Smooth muscle cell (in vitro differentiated cells): ENCODE measurements at regions not wholly inside any gene's neighbourhood (a gene's known extent, or its start where the extent isn't known, plus 50 kb on each side); places are given as distances from the start of the nearest gene placed in this dataset.

Source experiments
- DNase-seq: peaks from one replicate; lab custom pipeline; 2025; ENCODE audit not compliant: unreplicated experiment; lab: John Stamatoyannopoulos, UW
- H2AFZ ChIP-seq: fragments of 200-600 bp; sonication (generic); 2 replicates; pipeline ENCODE4 v1.6.0; 2016; ENCODE audit warnings: antibody characterized with exemption, low read depth, mild to moderate bottlenecking
- H3F3A ChIP-seq: fragments of 200-600 bp; sonication (generic); 2 replicates; pipeline ENCODE4 v1.6.0; 2017; ENCODE audit warnings: antibody characterized with exemption, low read depth
- H3K27ac ChIP-seq: fragments of 200-600 bp; sonication (generic); 2 replicates; pipeline ENCODE4 v1.5.1; 2016; ENCODE audit warnings: low read depth, mild to moderate bottlenecking
- H3K27me3 ChIP-seq: fragments of 200-600 bp; sonication (generic); 2 replicates; pipeline ENCODE4 v1.6.1; 2016; ENCODE audit warnings: low read depth, mild to moderate bottlenecking
- H3K36me3 ChIP-seq: fragments of 200-600 bp; sonication (generic); 2 replicates; pipeline ENCODE4 v1.5.1; 2016; ENCODE audit warnings: low read depth
- H3K4me1 ChIP-seq: fragments of 200-600 bp; sonication (generic); 2 replicates; pipeline ENCODE4 v1.5.1; 2016; ENCODE audit warnings: low read depth
- H3K4me2 ChIP-seq: fragments of 200-600 bp; sonication (generic); 2 replicates; pipeline ENCODE4 v1.6.0; 2016; ENCODE audit warnings: mild to moderate bottlenecking
- H3K4me3 ChIP-seq: fragments of 200-600 bp; sonication (generic); 2 replicates; pipeline ENCODE4 v1.5.1; 2016; ENCODE audit warnings: mild to moderate bottlenecking
- H3K79me2 ChIP-seq: fragments of 200-600 bp; sonication (generic); 2 replicates; pipeline ENCODE4 v1.6.0; 2016; ENCODE audit warnings: low read depth, mild to moderate bottlenecking
- H3K9ac ChIP-seq: fragments of 200-600 bp; sonication (generic); 2 replicates; pipeline ENCODE4 v1.6.0; 2016; ENCODE audit warnings: low read depth
- H3K9me3 ChIP-seq: fragments of 200-600 bp; sonication (generic); replicated peaks from 2 replicates; pipeline ENCODE4 v1.5.1; 2016; ENCODE audit warnings: low read depth
- H4K20me1 ChIP-seq: fragments of 200-600 bp; sonication (generic); 2 replicates; pipeline ENCODE4 v1.6.0; 2016; ENCODE audit warnings: low read depth
- CTCF ChIP-seq: fragments of 200-600 bp; sonication (generic); IDR thresholded peaks from 2 replicates; pipeline ENCODE4 v1.5.1; 2017; ENCODE audit warnings: borderline replicate concordance, mild to moderate bottlenecking, antibody characterized with exemption; ENCODE audit not compliant: insufficient read depth, poor library complexity, severe bottlenecking
- WGBS: methylation state at CpG from one replicate; pipeline ENCODE4 v1.1.7; 2016; ENCODE audit warnings: low lambda C conversion rate; 5-methylcytosine and 5-hydroxymethylcytosine counted together

GRCh38 chr4:4780729-4781244, 78.7 kb upstream of the MSX1 start:
- Histone ChIP-seq H3K4me3 (no peak overlapping the region), H3K36me3 (no peaks in the 10 kb centered on the region), H3K27me3 (no peaks in the 10 kb centered on the region), H3F3A (peaks cover 10% of the 10 kb centered on the region), H3K9me3 (no peaks in the 10 kb centered on the region), H4K20me1 (no peaks in the 10 kb centered on the region), H3K9ac (no peak overlapping the region), H2AFZ (no peak overlapping the region), H3K27ac (peak overlapping the region; percentile 73), H3K4me1 (peaks cover 3% of the 10 kb centered on the region), H3K4me2 (peak overlapping the region; percentile 13), H3K79me2 (no peaks in the 10 kb centered on the region)
- DNase-seq = no peak
- 44% methylated on average over 6 of the region's 6 CpGs for WGBS
- TF ChIP-seq CTCF = no peak

DNA sequence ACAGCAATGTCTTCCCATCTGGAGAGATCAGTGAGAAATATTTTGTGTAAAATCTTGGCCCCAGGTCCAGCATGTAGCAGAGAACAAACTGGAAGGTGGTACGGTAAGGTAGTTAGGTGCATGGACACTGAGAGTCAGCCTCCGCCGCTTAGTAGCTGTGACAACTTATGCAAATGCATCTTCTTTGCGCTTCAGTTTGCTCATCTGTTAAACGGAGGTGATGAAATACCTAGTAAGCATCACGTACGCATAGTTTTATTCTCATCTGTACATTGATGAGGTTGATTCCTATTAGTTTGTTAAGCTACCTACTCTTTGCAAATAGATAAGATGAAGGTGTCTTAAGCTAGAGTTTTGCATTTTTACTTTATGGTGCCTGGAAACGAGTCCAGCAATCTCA, 80.0 kb upstream of the MSX1 start:
- Histone ChIP-seq H3K79me2 (no peaks in the 10 kb centered on the region), H3K4me1 (peaks cover 3% of the 10 kb centered on the region), H3K4me2 (no peak overlapping the region), H3K9me3 (no peaks in the 10 kb centered on the region), H2AFZ (no peak overlapping the region), H4K20me1 (no peaks in the 10 kb centered on the region), H3K9ac (no peak overlapping the region), H3K27me3 (no peaks in the 10 kb centered on the region), H3F3A (peaks cover 10% of the 10 kb centered on the region), H3K4me3 (no peak overlapping the region), H3K36me3 (no peaks in the 10 kb centered on the region), H3K27ac (no peak overlapping the region)
- DNase-seq = no peak
- WGBS = 89% methylated on average over 8 of the region's 8 CpGs
- no peak for TF ChIP-seq CTCF

GRCh38 chr4:4779054-4779453, 80.4 kb upstream of the MSX1 start:
- no peak overlapping the region for H3K9ac ChIP-seq
- H3K27me3 ChIP-seq = no peaks in the 10 kb centered on the region

More at GRCh38 chr4:4779054-4779453, 80.4 kb upstream of the MSX1 start:
- Histone ChIP-seq H3K27ac (no peak overlapping the region), H3K36me3 (no peaks in the 10 kb centered on the region), H3K4me1 (peaks cover 3% of the 10 kb centered on the region), H3F3A (peaks cover 10% of the 10 kb centered on the region), H3K79me2 (no peaks in the 10 kb centered on the region), H3K4me2 (no peak overlapping the region), H3K4me3 (no peak overlapping the region), H3K9me3 (no peaks in the 10 kb centered on the region), H2AFZ (no peak overlapping the region), H4K20me1 (no peaks in the 10 kb centered on the region)
- WGBS = 43% methylated on average over 2 of the region's 2 CpGs
- no peak for DNase-seq
- TF ChIP-seq CTCF = no peak
